AG04450 (cell line): ENCODE measurements at regions not wholly inside any gene's neighbourhood (a gene's known extent, or its start where the extent isn't known, plus 50 kb on each side); places are given as distances from the start of the nearest gene placed in this dataset.

Experiments
- CTCF ChIA-PET: fragments of 300-600, 350-600 bp; formaldehyde crosslinking; extraction: SDS; loops from one replicate; lab custom pipeline; 2022; ENCODE audit warnings: antibody characterized with exemption, inconsistent platforms; lab: Charles Lee
- POLR2A ChIA-PET: fragments of 350-600 bp; formaldehyde crosslinking; extraction: SDS; loops from one replicate; lab custom pipeline; 2021; ENCODE audit warnings: antibody characterized with exemption, inconsistent platforms; lab: Yijun Ruan, JAX
- DNase-seq: peaks from one replicate; pipeline ENCODE4 v3.0.0-alpha.2; 2011; ENCODE audit warnings: low read depth, low spot score
- H3K27ac ChIP-seq: one replicate; pipeline ENCODE4 v1.5.1; 2012; ENCODE audit warnings: low read depth, low read length, control low read depth
- H3K27me3 ChIP-seq: one replicate; pipeline ENCODE4 v1.6.0; 2012; ENCODE audit warnings: low read length; ENCODE audit not compliant: control insufficient read depth, insufficient read depth
- H3K4me3 ChIP-seq: 2 replicates; pipeline ENCODE4 v1.5.1; 2011; ENCODE audit warnings: mild to moderate bottlenecking, low read depth, low read length, control low read depth
- H3K9me3 ChIP-seq: 2 replicates; pipeline ENCODE4 v1.5.1; 2012; ENCODE audit warnings: low read length; ENCODE audit not compliant: control insufficient read depth, insufficient read depth
- CTCF ChIP-seq: IDR thresholded peaks from 2 replicates; pipeline ENCODE4 v1.5.1; 2011; ENCODE audit warnings: low read depth, low read length, control low read depth, inconsistent platforms

GRCh38 chr10:47158116-47159071 is 141.6 kb upstream of the GDF10 start:
- no peak overlapping the region for H3K4me3 ChIP-seq
- ChIA-PET CTCF (no interaction called here), POLR2A (no interaction called here)
- peaks cover 7% of the 10 kb centered on the region for H3K9me3 ChIP-seq
- H3K27me3 ChIP-seq: no peaks in the 10 kb centered on the region
- TF ChIP-seq CTCF: no peak
- H3K27ac ChIP-seq: no peak overlapping the region
- DNase-seq: no peak

DNA sequence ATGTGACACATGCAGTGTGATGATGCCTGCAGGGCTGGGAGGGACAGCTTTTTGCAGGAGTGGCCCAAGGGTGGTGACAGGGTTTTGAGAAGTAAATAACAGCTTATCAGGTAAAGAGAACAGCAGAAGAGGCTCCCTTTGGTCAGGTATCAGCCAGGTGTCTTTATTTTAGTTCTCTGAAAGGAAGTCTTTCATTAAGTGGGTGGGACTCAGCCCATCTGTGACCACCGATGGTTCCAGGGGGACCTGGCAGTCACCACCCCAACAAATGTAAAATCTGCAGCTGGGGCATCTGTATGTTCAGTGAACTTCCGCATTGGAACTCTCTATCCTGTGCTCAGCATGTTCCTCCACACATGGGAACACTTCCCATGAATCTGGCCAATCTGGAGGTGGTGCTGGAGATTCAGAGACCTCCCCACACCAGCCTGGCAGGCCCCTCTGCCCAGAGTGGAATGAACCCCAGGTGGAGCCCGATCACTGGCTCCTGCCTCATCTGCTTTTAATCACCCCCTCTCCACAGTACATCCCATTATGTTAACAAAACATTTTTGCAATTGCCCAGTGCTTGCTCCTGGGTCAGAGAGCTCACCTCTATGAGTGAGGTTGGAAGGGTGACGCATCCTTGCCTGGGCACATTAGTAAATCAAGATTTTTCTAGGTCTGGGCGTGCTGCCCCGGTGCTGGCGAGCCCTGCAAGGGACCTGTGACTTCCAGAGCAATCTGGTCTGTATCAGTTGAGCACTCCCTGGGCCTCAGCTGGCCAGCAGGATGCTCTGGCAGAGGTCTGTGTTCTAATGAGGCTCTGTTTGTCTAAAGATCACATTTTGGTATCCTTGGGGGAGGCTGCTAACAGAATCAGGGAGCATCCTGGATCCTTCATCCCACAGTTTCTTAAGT is 140.4 kb upstream of the GDF10 start:
- Histone ChIP-seq H3K27ac (peak overlapping the region; percentile 42), H3K9me3 (peaks cover 5% of the 10 kb centered on the region), H3K4me3 (no peak overlapping the region), H3K27me3 (no peaks in the 10 kb centered on the region)
- no peak for DNase-seq
- TF ChIP-seq CTCF: no peak
- ChIA-PET POLR2A (interaction anchor here (1.9 kb wide), 1 partner anchor 22 kb away, joined by 9 read pairs; no protein-coding TSS in a partner anchor), CTCF (interaction anchor here (1.1 kb wide), 1 partner anchor 112 kb away, joined by 3 read pairs; no protein-coding TSS in a partner anchor)

GRCh38 chr10:47160261-47160908 is 139.6 kb upstream of the GDF10 start:
- no peak for TF ChIP-seq CTCF
- no peaks in the 10 kb centered on the region for H3K27me3 ChIP-seq
- CTCF ChIA-PET: interaction anchor here (1.1 to 1.6 kb wide), 2 partner anchors 8 to 113 kb away, joined by 3 to 5 read pairs; no protein-coding TSS in a partner anchor
- no peaks in the 10 kb centered on the region for H3K9me3 ChIP-seq
- peak overlapping the region; percentile 42 for H3K27ac ChIP-seq
- no peak overlapping the region for H3K4me3 ChIP-seq
- POLR2A ChIA-PET: interaction anchor here (1.9 kb wide), 1 partner anchor 22 kb away, joined by 9 read pairs; no protein-coding TSS in a partner anchor
- DNase-seq: no peak

DNA sequence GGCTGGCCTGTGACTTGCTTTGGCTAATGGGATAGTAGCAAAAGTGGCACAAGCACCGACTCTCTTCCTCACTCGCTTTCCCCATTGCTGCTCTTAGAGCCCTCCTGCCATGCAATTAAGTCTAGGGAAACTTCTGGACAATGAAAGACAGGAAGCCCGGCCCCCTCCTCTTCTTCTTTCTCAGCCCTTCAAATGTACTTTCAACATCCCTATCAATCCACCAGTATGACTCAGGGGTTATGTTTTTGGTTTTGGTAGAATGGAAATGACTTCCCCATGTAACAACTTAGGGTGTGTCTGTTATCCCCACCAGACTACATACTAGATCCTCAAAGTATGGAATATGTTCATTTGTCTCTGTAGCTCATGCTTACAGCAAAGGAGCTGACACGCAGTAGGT is 139.0 kb upstream of the GDF10 start:
- no peak for TF ChIP-seq CTCF
- H3K27ac ChIP-seq: no peak overlapping the region
- no peak for DNase-seq
- POLR2A ChIA-PET: interaction anchor here (1.9 kb wide), 1 partner anchor 23 kb away, joined by 9 read pairs; no protein-coding TSS in a partner anchor
- no peaks in the 10 kb centered on the region for H3K27me3 ChIP-seq
- no peak overlapping the region for H3K4me3 ChIP-seq
- CTCF ChIA-PET: interaction anchor here (1.4 to 1.6 kb wide), 2 partner anchors 8 to 24 kb away, joined by 3 to 5 read pairs; no protein-coding TSS in a partner anchor
- H3K9me3 ChIP-seq: no peaks in the 10 kb centered on the region
